ENCODE measurements at regions not wholly inside any gene's neighbourhood (a gene's known extent, or its start where the extent isn't known, plus 50 kb on each side); places are given as distances from the start of the nearest gene placed in this dataset.
"Not testable (repeated sequence)": the region's sequence is repeated elsewhere in the genome, so short reads cannot be mapped to it uniquely, and the experiment has no call there.

- DNase-seq = not testable (repeated sequence)
Measured at GRCh38 chr4:189734648-189735267, 205.9 kb upstream of the FRG1 start.

GRCh38 chr4:189736656-189737055 is 204.0 kb upstream of the FRG1 start:
- DNase-seq = not testable (repeated sequence)

- not testable (repeated sequence) for DNase-seq
Measured at GRCh38 chr4:189740118-189740517, 200.6 kb upstream of the FRG1 start.

GRCh38 chr4:189740873-189741272 is 199.8 kb upstream of the FRG1 start:
- no peak for DNase-seq

- not testable (repeated sequence) for DNase-seq
Measured at GRCh38 chr4:189753092-189753491, 187.6 kb upstream of the FRG1 start.

GRCh38 chr4:189763583-189763982 is 177.1 kb upstream of the FRG1 start:
- DNase-seq = no peak

- no peak for DNase-seq
Measured at GRCh38 chr4:189765301-189765700, 175.4 kb upstream of the FRG1 start.

- no peak for DNase-seq
Measured at GRCh38 chr4:189765736-189766135, 174.9 kb upstream of the FRG1 start.

GRCh38 chr4:189767941-189768340 is 172.7 kb upstream of the FRG1 start:
- DNase-seq = no peak

GRCh38 chr4:189769131-189769530 is 171.5 kb upstream of the FRG1 start:
- DNase-seq = no peak

GRCh38 chr4:189771696-189772361 is 168.8 kb upstream of the FRG1 start:
- no peak for DNase-seq

- DNase-seq = no peak
Measured at GRCh38 chr4:189773909-189774308, 166.8 kb upstream of the FRG1 start.

- DNase-seq = no peak
Measured at GRCh38 chr4:189779281-189779980, 161.2 kb upstream of the FRG1 start.

- no peak for DNase-seq
Measured at GRCh38 chr4:189780391-189780790, 160.3 kb upstream of the FRG1 start.

GRCh38 chr4:189784651-189785050 is 156.0 kb upstream of the FRG1 start:
- DNase-seq = no peak

GRCh38 chr4:189785257-189785656 is 155.4 kb upstream of the FRG1 start:
- DNase-seq = no peak

GRCh38 chr4:189786447-189786846 is 154.2 kb upstream of the FRG1 start:
- DNase-seq = no peak

- no peak for DNase-seq
Measured at GRCh38 chr4:189787216-189788031, 153.2 kb upstream of the FRG1 start.

- DNase-seq = peak; percentile 46 to 80 (median 47)
Measured at GRCh38 chr4:189792924-189793618, 147.6 kb upstream of the FRG1 start.

GRCh38 chr4:189800545-189801088 is 140.1 kb upstream of the FRG1 start:
- DNase-seq = no peak

GRCh38 chr4:189802884-189803283 is 137.8 kb upstream of the FRG1 start:
- DNase-seq = no peak

- no peak for DNase-seq
Measured at GRCh38 chr4:189804894-189805293, 135.8 kb upstream of the FRG1 start.
